CMK (cell line): ENCODE measurements at regions not wholly inside any gene's neighbourhood (a gene's known extent, or its start where the extent isn't known, plus 50 kb on each side); places are given as distances from the start of the nearest gene placed in this dataset.

Experiments used
- DNase-seq: peaks from one replicate; pipeline ENCODE4 v3.0.0-alpha.2; 2010; ENCODE audit warnings: low read depth

GRCh38 chr7:118573085-118573484 lies 348.6 kb downstream of the ANKRD7 start:
- no peak for DNase-seq

- no peak for DNase-seq
Observed at GRCh38 chr7:118575393-118575948, 351.0 kb downstream of the ANKRD7 start.

GRCh38 chr7:118580743-118581382 lies 356.4 kb downstream of the ANKRD7 start:
- no peak for DNase-seq

- DNase-seq = no peak
Observed at GRCh38 chr7:118583641-118584040, 359.1 kb downstream of the ANKRD7 start.

GRCh38 chr7:118586248-118586647 lies 361.7 kb downstream of the ANKRD7 start:
- DNase-seq = no peak

GRCh38 chr7:118590107-118590506 lies 365.6 kb downstream of the ANKRD7 start:
- no peak for DNase-seq

- no peak for DNase-seq
Observed at GRCh38 chr7:118602090-118602489, 377.6 kb downstream of the ANKRD7 start.

- DNase-seq = no peak
Observed at GRCh38 chr7:118606602-118607001, 382.1 kb downstream of the ANKRD7 start.

- no peak for DNase-seq
Observed at GRCh38 chr7:118609207-118609606, 384.7 kb downstream of the ANKRD7 start.

- no peak for DNase-seq
Observed at GRCh38 chr7:118615681-118616080, 391.2 kb downstream of the ANKRD7 start.

- DNase-seq = no peak
Observed at GRCh38 chr7:118621810-118622360, 397.4 kb downstream of the ANKRD7 start.

GRCh38 chr7:118626739-118627138 lies 402.2 kb downstream of the ANKRD7 start:
- DNase-seq = no peak

- DNase-seq = no peak
Observed at GRCh38 chr7:118627467-118627866, 403.0 kb downstream of the ANKRD7 start.

- DNase-seq = no peak
Observed at GRCh38 chr7:118629898-118630438, 405.5 kb downstream of the ANKRD7 start.

- DNase-seq = no peak
Observed at GRCh38 chr7:118642396-118642795, 417.9 kb downstream of the ANKRD7 start.

- DNase-seq = no peak
Observed at GRCh38 chr7:118644346-118644745, 419.8 kb downstream of the ANKRD7 start.

GRCh38 chr7:118648002-118648401 lies 423.5 kb downstream of the ANKRD7 start:
- DNase-seq = no peak

GRCh38 chr7:118657391-118658005 lies 433.0 kb downstream of the ANKRD7 start:
- no peak for DNase-seq

GRCh38 chr7:118662266-118662665 lies 437.8 kb downstream of the ANKRD7 start:
- no peak for DNase-seq

GRCh38 chr7:118664498-118664897 lies 440.0 kb downstream of the ANKRD7 start:
- DNase-seq = no peak

GRCh38 chr7:118671149-118671548 lies 446.6 kb downstream of the ANKRD7 start:
- no peak for DNase-seq

GRCh38 chr7:118684796-118685195 lies 460.3 kb downstream of the ANKRD7 start:
- DNase-seq = no peak

GRCh38 chr7:118689403-118689802 lies 464.9 kb downstream of the ANKRD7 start:
- no peak for DNase-seq
